A549 (cell line): ENCODE measurements at regions not wholly inside any gene's neighbourhood (a gene's known extent, or its start where the extent isn't known, plus 50 kb on each side); places are given as distances from the start of the nearest gene placed in this dataset.

Experiments
- ATAC-seq, 2 experiments: fragments of 200-7000 bp in 1 of 2; fragments of >200 bp in 1 of 2; cut with Nextera tagmentation in 1 of 2; cut with Tn5 transposase in 1 of 2; 3 replicates each; pipeline versions ENCODE4 v1.8.0 to v1.9.1; 2018 to 2020; ENCODE audit warnings: mild to moderate bottlenecking in 1 of 2, moderate library complexity in 1 of 2
- CTCF ChIA-PET: fragments of 300-600 bp; sonication (Branson Sonifier 250); formaldehyde crosslinking; extraction: SDS; loops from one replicate; lab custom pipeline; 2021; ENCODE audit warnings: antibody characterized with exemption, inconsistent platforms; lab: Yijun Ruan, JAX
- POLR2A ChIA-PET: fragments of 350-600 bp; formaldehyde crosslinking; extraction: SDS; loops from one replicate; lab custom pipeline; 2021; ENCODE audit warnings: antibody characterized with exemption, inconsistent platforms; lab: Yijun Ruan, JAX
- DNase-seq, 2 experiments: peaks; one replicate each; pipeline versions ENCODE4 v3.0.0 to v3.0.0-alpha.2; 2011 to 2016; ENCODE audit warnings: low read depth in 1 of 2, low spot score in 1 of 2
- FAIRE-seq: peaks from 2 replicates; lab custom pipeline; 2011; peaks lifted over from hg19 to GRCh38; lab: Jason Lieb, UNC
- H3K27ac ChIP-seq, 2 experiments: fragments of >200 bp; sonication (Bioruptor Twin); formaldehyde crosslinking; 3 replicates each; pipeline ENCODE4 v1.5.1; 2016 to 2017
- H3K4me1 ChIP-seq: fragments of >200 bp; sonication (Bioruptor Twin); formaldehyde crosslinking; 3 replicates; pipeline ENCODE4 v1.6.1; 2016
- H3K4me2 ChIP-seq: fragments of >200 bp; sonication (Bioruptor Twin); formaldehyde crosslinking; 3 replicates; pipeline ENCODE4 v1.6.1; 2016
- H3K4me3 ChIP-seq: fragments of >200 bp; sonication (Bioruptor Twin); formaldehyde crosslinking; 3 replicates; pipeline ENCODE4 v1.5.1; 2016
- H3K9me3 ChIP-seq: fragments of >200 bp; sonication (Bioruptor Twin); formaldehyde crosslinking; 3 replicates; pipeline ENCODE4 v1.6.1; 2016
- CHD2 ChIP-seq: fragments of 150-350 bp; IDR thresholded peaks from 2 replicates; pipeline ENCODE4 v1.6.1; 2014; ENCODE audit warnings: low read length; ENCODE audit not compliant: partially characterized antibody
- EHF ChIP-seq: fragments of 250-450 bp; sonication (Bioruptor Pico); IDR thresholded peaks from 2 replicates; pipeline ENCODE4 v1.5.0; 2020; ENCODE audit warnings: mild to moderate bottlenecking
- FOSB ChIP-seq: fragments of 250-450 bp; sonication (Bioruptor Pico); IDR thresholded peaks from 2 replicates; pipeline ENCODE4 v1.5.0; 2020; ENCODE audit warnings: mild to moderate bottlenecking, moderate library complexity
- GATA3 ChIP-seq: IDR thresholded peaks from 2 replicates; pipeline ENCODE4 v1.6.1; 2012; ENCODE audit warnings: borderline replicate concordance
- HDAC2 ChIP-seq: fragments of 200-600 bp; sonication (generic); IDR thresholded peaks from 2 replicates; pipeline ENCODE4 v1.6.1; 2016
- HEYL ChIP-seq: fragments of 250-450 bp; sonication (Bioruptor Pico); IDR thresholded peaks from 2 replicates; pipeline ENCODE4 v1.8.0; 2021; ENCODE audit warnings: mild to moderate bottlenecking, moderate library complexity
- HOXA7 ChIP-seq: fragments of 250-450 bp; sonication (Bioruptor Pico); IDR thresholded peaks from 2 replicates; pipeline ENCODE4 v1.5.0; 2020; ENCODE audit warnings: mild to moderate bottlenecking, moderate library complexity
- HOXB5 ChIP-seq: fragments of 250-450 bp; sonication (Bioruptor Pico); IDR thresholded peaks from 2 replicates; pipeline ENCODE4 v1.5.0; 2020; ENCODE audit warnings: mild to moderate bottlenecking, moderate library complexity
- KDM1A ChIP-seq: fragments of 200-600 bp; sonication (generic); IDR thresholded peaks from 2 replicates; pipeline ENCODE4 v1.6.1; 2016; ENCODE audit warnings: low read depth, mild to moderate bottlenecking
- KDM5A ChIP-seq: fragments of 200-600 bp; sonication (generic); IDR thresholded peaks from 2 replicates; pipeline ENCODE4 v1.6.1; 2016; ENCODE audit warnings: antibody characterized with exemption, mild to moderate bottlenecking
- MAZ ChIP-seq: fragments of 150-350 bp; IDR thresholded peaks from 2 replicates; pipeline ENCODE4 v1.6.1; 2014; ENCODE audit warnings: antibody characterized with exemption, low read depth, low read length, borderline replicate concordance
- MYC ChIP-seq: IDR thresholded peaks from 2 replicates; pipeline ENCODE4 v1.6.1; 2012; ENCODE audit warnings: mild to moderate bottlenecking, inconsistent platforms, low read length, improper control_type of control experiment, borderline replicate concordance
- NFE2L2 ChIP-seq: fragments of 150-350 bp; conservative IDR thresholded peaks from 2 replicates; pipeline ENCODE4 v1.6.1; 2014; ENCODE audit warnings: low read length
- NR3C1 ChIP-seq: fragments of >200 bp; sonication (Bioruptor Twin); formaldehyde crosslinking; IDR thresholded peaks from 3 replicates; pipeline ENCODE4 v1.6.1; 2017
- POLR2AphosphoS2 ChIP-seq: conservative IDR thresholded peaks from 2 replicates; pipeline ENCODE4 v1.6.1; 2012; ENCODE audit warnings: low read length, improper control_type of control experiment, inconsistent platforms
- RAD21 ChIP-seq, 2 experiments: fragments of >200 bp in 1 of 2; sonication (Bioruptor Twin) in 1 of 2; formaldehyde crosslinking in 1 of 2; IDR thresholded peaks in 1 of 2; conservative IDR thresholded peaks in 1 of 2; 2 replicates in 1 of 2; 3 replicates in 1 of 2; pipeline ENCODE4 v1.6.1; 2012 to 2018; ENCODE audit warnings: inconsistent platforms in 1 of 2
- RCOR1 ChIP-seq: fragments of 150-350 bp; IDR thresholded peaks from 2 replicates; pipeline ENCODE4 v1.6.1; 2014; ENCODE audit warnings: antibody characterized with exemption, low read length, low read depth
- SREBF2 ChIP-seq: fragments of 450-650 bp; IDR thresholded peaks from 2 replicates; pipeline ENCODE4 v1.6.1; 2014; ENCODE audit warnings: mild to moderate bottlenecking, moderate library complexity
- TFCP2L1 ChIP-seq: fragments of 250-450 bp; sonication (Bioruptor Pico); IDR thresholded peaks from 2 replicates; pipeline ENCODE4 v1.5.0; 2021; ENCODE audit warnings: mild to moderate bottlenecking
- TP53 ChIP-seq: fragments of 250-450 bp; sonication (Bioruptor Pico); IDR thresholded peaks from 2 replicates; pipeline ENCODE4 v1.5.0; 2021; ENCODE audit warnings: mild to moderate bottlenecking, moderate library complexity
- ZC3H11A ChIP-seq: fragments of 450-650 bp; IDR thresholded peaks from 2 replicates; pipeline ENCODE4 v1.6.1; 2014; ENCODE audit warnings: antibody characterized with exemption, mild to moderate bottlenecking
- ZFP36 ChIP-seq: fragments of 450-650 bp; IDR thresholded peaks from 2 replicates; pipeline ENCODE4 v1.6.1; 2014; ENCODE audit warnings: borderline replicate concordance; ENCODE audit not compliant: partially characterized antibody
- ZNF302 ChIP-seq: fragments of 250-450 bp; sonication (Bioruptor Pico); IDR thresholded peaks from 2 replicates; pipeline ENCODE4 v1.9.0; 2021; ENCODE audit warnings: inconsistent platforms, mild to moderate bottlenecking, moderate library complexity
- ZSCAN20 ChIP-seq: fragments of 250-450 bp; sonication (Bioruptor Pico); IDR thresholded peaks from 2 replicates; pipeline ENCODE4 v1.8.0; 2022; ENCODE audit warnings: mild to moderate bottlenecking, moderate library complexity
- WGBS: methylation state at CpG from one replicate; pipeline ENCODE4 v1.1.6; 2017; ENCODE audit errors: missing lambda C conversion rate; 5-methylcytosine and 5-hydroxymethylcytosine counted together
- TF ChIP-seq, protein P1 (sequence below): IDR thresholded peaks from 2 replicates; pipeline ENCODE4 v1.6.1; 2012
- TF ChIP-seq, protein P2 (sequence below): fragments of >200 bp; sonication (Bioruptor Twin); formaldehyde crosslinking; IDR thresholded peaks from 3 replicates; pipeline ENCODE4 v1.5.1; 2016
- TF ChIP-seq, protein P3 (sequence below): IDR thresholded peaks from 2 replicates; pipeline ENCODE4 v1.6.1; 2012; ENCODE audit warnings: low read depth, borderline replicate concordance

DNA sequence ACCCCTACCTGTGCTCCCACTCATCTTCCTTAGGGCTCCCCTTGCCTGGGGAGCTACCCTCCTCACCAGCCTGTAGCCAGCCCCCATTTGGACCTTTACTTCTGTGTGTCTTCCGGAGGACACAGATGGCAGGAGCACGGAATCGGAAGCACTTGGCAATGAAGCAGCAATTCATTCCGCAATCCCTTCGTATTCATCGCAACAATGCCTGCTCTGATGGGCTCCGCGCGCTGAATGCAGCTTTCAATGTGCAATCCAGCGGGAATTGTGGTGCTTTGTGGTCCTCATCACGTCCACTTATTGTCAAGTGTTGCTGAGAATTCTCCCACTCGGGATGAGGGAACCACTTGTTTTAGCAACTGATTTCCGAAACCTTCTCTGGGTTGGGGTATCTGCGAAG, 336.0 kb downstream of the DHX35 start:
- no peak overlapping the region for H3K4me2 ChIP-seq
- no peak for TF ChIP-seq NR3C1
- TF ChIP-seq ZC3H11A: no peak
- no peak for TF ChIP-seq ZFP36
- TF ChIP-seq TP53 (CRISPR knock-in tag): no peak
- no peak for TF ChIP-seq RCOR1
- no peak for TF ChIP-seq EHF (CRISPR knock-in tag)
- no peak for TF ChIP-seq FOSB
- TF ChIP-seq MAZ: no peak
- no peak for TF ChIP-seq MYC
- 45% methylated on average over 14 of the region's 14 CpGs for WGBS
- POLR2A ChIA-PET: no interaction called here
- H3K27ac ChIP-seq: no peak overlapping the region
- CTCF ChIA-PET: interaction anchor here (0.8 to 1.5 kb wide), 2 partner anchors 8 to 9 kb away, joined by 3 to 4 read pairs; no protein-coding TSS in a partner anchor
- H3K4me3 ChIP-seq: no peak overlapping the region
- H3K4me1 ChIP-seq: no peaks in the 10 kb centered on the region
- DNase-seq (no peak), FAIRE-seq (no peak), ATAC-seq (no peak)
- H3K9me3 ChIP-seq: no peaks in the 10 kb centered on the region

DNA sequence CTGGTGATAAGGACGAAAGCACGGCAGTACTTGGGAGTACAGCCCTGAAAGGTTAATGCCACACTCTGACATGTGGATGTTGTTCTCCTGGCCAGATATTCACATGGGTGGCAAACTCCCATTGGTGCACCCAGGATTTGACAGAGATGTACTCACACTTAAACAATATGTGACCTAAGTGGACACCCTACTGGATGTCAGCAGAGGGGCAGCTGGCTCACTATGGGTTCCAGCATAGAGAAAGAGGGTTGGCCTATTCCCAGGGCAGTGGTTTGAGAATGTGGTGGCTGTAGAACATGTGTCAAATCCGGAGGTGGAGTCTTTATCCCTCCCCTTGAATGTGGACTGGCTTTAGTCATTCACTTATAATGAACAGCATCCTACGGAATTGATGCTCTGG, 333.2 kb downstream of the DHX35 start:
- no peak overlapping the region for H3K4me3 ChIP-seq
- no peak for ATAC-seq
- no peak for FAIRE-seq
- H3K4me2 ChIP-seq: no peak overlapping the region
- 59% methylated on average over 4 of the region's 4 CpGs for WGBS
- no peak for DNase-seq
- POLR2A ChIA-PET: no interaction called here
- no peaks in the 10 kb centered on the region for H3K4me1 ChIP-seq
- H3K27ac ChIP-seq: no peak overlapping the region
- CTCF ChIA-PET: interaction anchor here (1.1 kb wide), 1 partner anchor 26 kb away, joined by 4 read pairs; no protein-coding TSS in a partner anchor
- no peaks in the 10 kb centered on the region for H3K9me3 ChIP-seq
- TF ChIP-seq ZNF302 (CRISPR knock-in tag) (no peak), RAD21 (conservative IDR thresholded peaks at IDR 0.05 in 1 of 2, IDR thresholded peaks at IDR 0.05 in 1 of 2) (no peak), EHF (CRISPR knock-in tag) (no peak), TFCP2L1 (no peak), SREBF2 (no peak), CHD2 (no peak), HEYL (CRISPR knock-in tag) (no peak), KDM5A (no peak)

DNA sequence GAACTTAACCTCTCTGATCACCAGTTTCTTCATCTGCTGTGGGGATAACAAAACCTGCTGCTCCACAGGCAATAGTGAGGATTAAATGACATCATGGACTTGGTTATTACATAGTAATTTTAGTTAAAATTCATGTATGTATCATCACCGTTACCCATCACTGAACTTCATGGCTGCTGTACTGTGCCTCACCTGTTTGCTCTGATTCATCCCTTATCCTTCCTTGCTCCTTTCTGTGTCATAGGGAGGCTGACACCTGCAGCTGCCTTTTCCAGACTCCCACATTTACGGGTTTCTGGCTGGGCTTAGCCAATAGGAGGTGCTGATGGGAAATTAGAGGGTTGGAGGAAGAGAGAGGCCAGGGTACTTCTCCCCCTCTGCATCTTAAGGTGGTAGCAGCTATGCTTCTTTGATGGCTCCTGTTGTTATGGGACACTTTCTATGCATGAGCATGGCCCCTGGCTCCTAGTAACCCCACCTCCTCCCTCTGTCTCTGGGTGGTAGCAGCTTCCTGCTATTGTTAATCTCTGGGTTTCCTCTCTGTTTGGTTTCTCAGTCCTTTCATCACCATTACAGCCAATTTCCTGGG, 332.1 kb downstream of the DHX35 start:
- H3K4me2 ChIP-seq: no peak overlapping the region
- no peak for DNase-seq
- H3K27ac ChIP-seq: no peak overlapping the region
- no peaks in the 10 kb centered on the region for H3K9me3 ChIP-seq
- H3K4me3 ChIP-seq: no peak overlapping the region
- no peak for ATAC-seq
- WGBS: 0% methylated on average over 2 of the region's 2 CpGs
- no peak for FAIRE-seq
- no peak for TF ChIP-seq SREBF2
- CTCF ChIA-PET: no interaction called here
- no peaks in the 10 kb centered on the region for H3K4me1 ChIP-seq
- POLR2A ChIA-PET: no interaction called here

DNA sequence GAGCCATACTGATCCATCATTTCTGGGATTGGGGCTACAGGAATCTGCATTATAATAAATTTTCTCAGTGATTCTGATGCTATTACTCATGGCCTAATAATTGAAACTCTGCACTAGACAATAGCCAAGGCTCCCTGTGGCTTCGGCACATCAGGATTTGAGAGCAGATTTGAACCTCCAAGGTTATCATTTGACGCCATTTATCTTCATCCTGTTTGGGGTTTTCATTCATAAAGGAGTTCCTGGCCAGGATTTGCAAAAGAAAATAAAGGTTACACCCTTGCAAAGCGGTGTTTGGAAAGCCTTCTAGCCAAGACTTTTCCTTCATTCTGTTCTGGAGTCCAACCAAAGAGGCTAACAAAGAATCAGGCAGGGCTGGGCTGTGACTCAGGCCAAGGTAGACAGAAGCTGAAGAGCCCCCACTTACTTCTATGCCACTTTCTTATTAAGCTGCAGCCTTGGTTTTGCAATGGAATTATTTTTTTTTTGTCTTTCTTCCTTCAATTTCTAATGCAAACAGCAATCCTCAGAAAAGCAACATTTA, 330.1 kb downstream of the DHX35 start:
- H3K27ac ChIP-seq: no peak overlapping the region
- TF ChIP-seq POLR2AphosphoS2 (no peak), HDAC2 (no peak), EHF (CRISPR knock-in tag) (no peak), HOXB5 (no peak), NR3C1 (no peak), HOXA7 (CRISPR knock-in tag) (no peak), ZFP36 (no peak), HEYL (CRISPR knock-in tag) (no peak), ZSCAN20 (CRISPR knock-in tag) (no peak), TFCP2L1 (no peak), NFE2L2 (no peak), GATA3 (no peak), RCOR1 (no peak), KDM1A (no peak)
- TF ChIP-seq, protein P1, sequence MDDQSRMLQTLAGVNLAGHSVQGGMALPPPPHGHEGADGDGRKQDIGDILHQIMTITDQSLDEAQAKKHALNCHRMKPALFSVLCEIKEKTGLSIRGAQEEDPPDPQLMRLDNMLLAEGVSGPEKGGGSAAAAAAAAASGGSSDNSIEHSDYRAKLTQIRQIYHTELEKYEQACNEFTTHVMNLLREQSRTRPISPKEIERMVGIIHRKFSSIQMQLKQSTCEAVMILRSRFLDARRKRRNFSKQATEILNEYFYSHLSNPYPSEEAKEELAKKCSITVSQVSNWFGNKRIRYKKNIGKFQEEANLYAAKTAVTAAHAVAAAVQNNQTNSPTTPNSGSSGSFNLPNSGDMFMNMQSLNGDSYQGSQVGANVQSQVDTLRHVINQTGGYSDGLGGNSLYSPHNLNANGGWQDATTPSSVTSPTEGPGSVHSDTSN: no peak
- TF ChIP-seq, protein P2, sequence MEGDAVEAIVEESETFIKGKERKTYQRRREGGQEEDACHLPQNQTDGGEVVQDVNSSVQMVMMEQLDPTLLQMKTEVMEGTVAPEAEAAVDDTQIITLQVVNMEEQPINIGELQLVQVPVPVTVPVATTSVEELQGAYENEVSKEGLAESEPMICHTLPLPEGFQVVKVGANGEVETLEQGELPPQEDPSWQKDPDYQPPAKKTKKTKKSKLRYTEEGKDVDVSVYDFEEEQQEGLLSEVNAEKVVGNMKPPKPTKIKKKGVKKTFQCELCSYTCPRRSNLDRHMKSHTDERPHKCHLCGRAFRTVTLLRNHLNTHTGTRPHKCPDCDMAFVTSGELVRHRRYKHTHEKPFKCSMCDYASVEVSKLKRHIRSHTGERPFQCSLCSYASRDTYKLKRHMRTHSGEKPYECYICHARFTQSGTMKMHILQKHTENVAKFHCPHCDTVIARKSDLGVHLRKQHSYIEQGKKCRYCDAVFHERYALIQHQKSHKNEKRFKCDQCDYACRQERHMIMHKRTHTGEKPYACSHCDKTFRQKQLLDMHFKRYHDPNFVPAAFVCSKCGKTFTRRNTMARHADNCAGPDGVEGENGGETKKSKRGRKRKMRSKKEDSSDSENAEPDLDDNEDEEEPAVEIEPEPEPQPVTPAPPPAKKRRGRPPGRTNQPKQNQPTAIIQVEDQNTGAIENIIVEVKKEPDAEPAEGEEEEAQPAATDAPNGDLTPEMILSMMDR: no peak
- TF ChIP-seq, protein P3, sequence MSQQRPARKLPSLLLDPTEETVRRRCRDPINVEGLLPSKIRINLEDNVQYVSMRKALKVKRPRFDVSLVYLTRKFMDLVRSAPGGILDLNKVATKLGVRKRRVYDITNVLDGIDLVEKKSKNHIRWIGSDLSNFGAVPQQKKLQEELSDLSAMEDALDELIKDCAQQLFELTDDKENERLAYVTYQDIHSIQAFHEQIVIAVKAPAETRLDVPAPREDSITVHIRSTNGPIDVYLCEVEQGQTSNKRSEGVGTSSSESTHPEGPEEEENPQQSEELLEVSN: no peak
- TF ChIP-seq, all 56 proteins: peak for 0
- ATAC-seq (no peak), DNase-seq (no peak), FAIRE-seq (no peak)
- CTCF ChIA-PET: interaction anchor here (0.7 to 1.6 kb wide), 2 partner anchors 80 to 1671 kb away, joined by 3 read pairs; no protein-coding TSS in a partner anchor
- POLR2A ChIA-PET: no interaction called here
- Histone ChIP-seq H3K4me1 (no peaks in the 10 kb centered on the region), H3K9me3 (no peaks in the 10 kb centered on the region), H3K4me3 (no peak overlapping the region), H3K4me2 (no peak overlapping the region)
- 0% methylated on average over 3 of the region's 3 CpGs for WGBS
